Ishikawa (cell line): ENCODE measurements at regions not wholly inside any gene's neighbourhood (a gene's known extent, or its start where the extent isn't known, plus 50 kb on each side); places are given as distances from the start of the nearest gene placed in this dataset.

ENCODE experiments used
- CEBPB ChIP-seq: IDR thresholded peaks from 2 replicates; pipeline ENCODE4 v1.6.1; 2012
- CREB1 ChIP-seq: IDR thresholded peaks from 2 replicates; pipeline ENCODE4 v1.6.1; 2012; ENCODE audit warnings: low read depth
- EGR1 ChIP-seq: IDR thresholded peaks from 2 replicates; pipeline ENCODE4 v1.6.1; 2012
- EP300 ChIP-seq: IDR thresholded peaks from 2 replicates; pipeline ENCODE4 v1.6.1; 2012; ENCODE audit warnings: borderline replicate concordance
- FOXM1 ChIP-seq: IDR thresholded peaks from 2 replicates; pipeline ENCODE4 v1.6.1; 2012; ENCODE audit warnings: low read depth, borderline replicate concordance
- MAX ChIP-seq: IDR thresholded peaks from 2 replicates; pipeline ENCODE4 v1.6.1; 2012
- NFIC ChIP-seq: IDR thresholded peaks from 2 replicates; pipeline ENCODE4 v1.6.1; 2012
- RAD21 ChIP-seq: IDR thresholded peaks from 2 replicates; pipeline ENCODE4 v1.6.1; 2012; ENCODE audit warnings: low read depth
- REST ChIP-seq: IDR thresholded peaks from 2 replicates; pipeline ENCODE4 v1.6.1; 2012; ENCODE audit warnings: low read depth, mild to moderate bottlenecking
- TAF1 ChIP-seq: IDR thresholded peaks from 2 replicates; pipeline ENCODE4 v1.6.1; 2012; ENCODE audit warnings: low read depth, mild to moderate bottlenecking
- TEAD4 ChIP-seq: IDR thresholded peaks from 2 replicates; pipeline ENCODE4 v1.6.1; 2012
- USF1 ChIP-seq: IDR thresholded peaks from 2 replicates; pipeline ENCODE4 v1.6.1; 2012
- YY1 ChIP-seq: IDR thresholded peaks from 2 replicates; pipeline ENCODE4 v1.6.1; 2012; ENCODE audit warnings: low read depth
- ZBTB7A ChIP-seq: IDR thresholded peaks from 2 replicates; pipeline ENCODE4 v1.6.1; 2012; ENCODE audit warnings: low read depth

- TF ChIP-seq USF1 (no peak), EGR1 (no peak), RAD21 (no peak), CEBPB (no peak), NFIC (no peak), FOXM1 (no peak), MAX (no peak), EP300 (no peak), YY1 (no peak), TAF1 (no peak), REST (no peak), ZBTB7A (no peak), CREB1 (no peak), TEAD4 (no peak)
Observed at GRCh38 chr13:22821589-22821988, 359.2 kb upstream of the SGCG start.
